GM13976 (cell line): ENCODE measurements at regions not wholly inside any gene's neighbourhood (a gene's known extent, or its start where the extent isn't known, plus 50 kb on each side); places are given as distances from the start of the nearest gene placed in this dataset.

Experiments
- DNase-seq: peaks from one replicate; pipeline ENCODE4 v3.0.0; 2012; ENCODE audit warnings: low spot score
- CTCF ChIP-seq: IDR thresholded peaks from 2 replicates; pipeline ENCODE4 v1.5.1; 2012; ENCODE audit warnings: borderline replicate concordance, mild to moderate bottlenecking; ENCODE audit not compliant: insufficient read depth; ENCODE audit errors: extremely low read depth, missing control alignments, control extremely low read depth
- in situ Hi-C: fragments of 300-500 bp; cut with MboI; formaldehyde crosslinking; loops from one replicate; pipeline ENCODE4 v1.12.0; 2022; ENCODE audit warnings: low sequenced_read_pairs, mixed read lengths, inconsistent platforms; ENCODE audit not compliant: unreplicated experiment

GRCh38 chr7:92969061-92969460, 132.7 kb upstream of the CDK6 start:
- in situ Hi-C loops, result no loop called here
- no peak for DNase-seq
- no peak for TF ChIP-seq CTCF

GRCh38 chr7:92968502-92968901, 132.1 kb upstream of the CDK6 start:
- no peak for DNase-seq
- no peak for TF ChIP-seq CTCF
- in situ Hi-C loops, result no loop called here

- TF ChIP-seq CTCF, result no peak
- in situ Hi-C loops, result no loop called here
Observed at GRCh38 chr7:92967238-92967637, 130.9 kb upstream of the CDK6 start.

GRCh38 chr7:92964141-92964540, 127.8 kb upstream of the CDK6 start:
- no peak for DNase-seq
- in situ Hi-C loops, result no loop called here
- no peak for TF ChIP-seq CTCF

More at GRCh38 chr7:92967238-92967637, 130.9 kb upstream of the CDK6 start:
- DNase-seq, result no peak

GRCh38 chr7:92963566-92963965, 127.2 kb upstream of the CDK6 start:
- DNase-seq, result no peak
- no peak for TF ChIP-seq CTCF
- in situ Hi-C loops, result no loop called here

GRCh38 chr7:92961961-92962360, 125.6 kb upstream of the CDK6 start:
- in situ Hi-C loops, result no loop called here
- no peak for TF ChIP-seq CTCF
- no peak for DNase-seq

- no peak for TF ChIP-seq CTCF
- DNase-seq, result no peak
- in situ Hi-C loops, result no loop called here
Observed at GRCh38 chr7:92956575-92956974, 120.2 kb upstream of the CDK6 start.
